Erythroblast (primary cell): ENCODE measurements at regions not wholly inside any gene's neighbourhood (a gene's known extent, or its start where the extent isn't known, plus 50 kb on each side); places are given as distances from the start of the nearest gene placed in this dataset.

Experiments
- GATA1 ChIP-seq: IDR thresholded peaks from 2 replicates; pipeline ENCODE4 v1.6.1; 2011; ENCODE audit warnings: low read depth, mild to moderate bottlenecking, control low read depth, low read length, moderate library complexity
- POLR2A ChIP-seq: IDR thresholded peaks from 2 replicates; pipeline ENCODE4 v1.6.1; 2011; ENCODE audit warnings: mild to moderate bottlenecking, low read length

- TF ChIP-seq POLR2A (no peak), GATA1 (no peak)
Measured at GRCh38 chr1:232222614-232223013, 407.3 kb downstream of the SIPA1L2 start.
